Activated CD4-positive, alpha-beta T cell treated with anti-CD3 and anti-CD28 coated beads for 36 hours (primary cell): ENCODE measurements at regions not wholly inside any gene's neighbourhood (a gene's known extent, or its start where the extent isn't known, plus 50 kb on each side); places are given as distances from the start of the nearest gene placed in this dataset.
A peak's percentile ranks its signal among the peaks of the same experiment; 100 is the strongest.
"Not testable (repeated sequence)": the region's sequence is repeated elsewhere in the genome, so short reads cannot be mapped to it uniquely, and the experiment has no call there.

Source experiments
- ATAC-seq: fragments of 200-7000 bp; cut with Tn5 transposase; one replicate; pipeline ENCODE4 v1.10.0; 2021; ENCODE audit warnings: mild to moderate bottlenecking, moderate library complexity
- CTCF ChIA-PET: fragments of 350-600 bp; sonication (Branson Sonifier 250); formaldehyde crosslinking; loops from one replicate; lab custom pipeline; 2021; ENCODE audit warnings: antibody characterized with exemption; lab: Charles Lee
- POLR2A ChIA-PET: fragments of 350-600 bp; sonication (Branson Sonifier 250); formaldehyde crosslinking; loops from one replicate; lab custom pipeline; 2021; ENCODE audit warnings: antibody characterized with exemption, inconsistent platforms; lab: Charles Lee
- DNase-seq: peaks from one replicate; pipeline ENCODE4 v3.0.0-alpha.2; 2020
- H3K27ac Mint-ChIP-seq: one replicate; pipeline ENCODE4 v1.8.0; 2021; ENCODE audit warnings: mixed read lengths
- H3K27me3 Mint-ChIP-seq: one replicate; pipeline ENCODE4 v1.8.0; 2021; ENCODE audit warnings: mixed read lengths
- H3K36me3 Mint-ChIP-seq: one replicate; pipeline ENCODE4 v1.8.0; 2021; ENCODE audit warnings: low read depth, mixed read lengths
- H3K4me1 Mint-ChIP-seq: one replicate; pipeline ENCODE4 v1.8.0; 2021; ENCODE audit warnings: mixed read lengths
- H3K4me3 Mint-ChIP-seq: one replicate; pipeline ENCODE4 v1.8.0; 2021; ENCODE audit warnings: mild to moderate bottlenecking, moderate library complexity, mixed read lengths
- H3K9me3 Mint-ChIP-seq: one replicate; pipeline ENCODE4 v1.8.0; 2021; ENCODE audit warnings: low read depth, mixed read lengths
- intact Hi-C, 2 experiments: fragments of 100-400 bp; cut with DNase I in 1 of 2; cut with micrococcal nuclease in 1 of 2; formaldehyde crosslinking; loops; one replicate each; pipeline versions ENCODE4 v1.14.2 to v1.15.1; 2022 to 2024; cut with DNase I, micrococcal nuclease

GRCh38 chr7:155387066-155387620, 70.8 kb upstream of the EN2 start:
- no peak overlapping the region for H3K4me3 Mint-ChIP-seq
- DNase-seq (no peak), ATAC-seq (no peak)
- no peaks in the 10 kb centered on the region for H3K36me3 Mint-ChIP-seq
- no peak overlapping the region for H3K27ac Mint-ChIP-seq
- no peaks in the 10 kb centered on the region for H3K4me1 Mint-ChIP-seq
- CTCF ChIA-PET, result no interaction called here
- no peaks in the 10 kb centered on the region for H3K9me3 Mint-ChIP-seq
- intact Hi-C loops, result no loop called here
- H3K27me3 Mint-ChIP-seq, result peaks cover 50% of the 10 kb centered on the region
- POLR2A ChIA-PET, result no interaction called here

- ChIA-PET POLR2A (no interaction called here), CTCF (interaction anchor here (0.6 to 0.8 kb wide), 2 partner anchors 9 to 16 kb away, joined by 3 read pairs; no protein-coding TSS in a partner anchor)
- no peak overlapping the region for H3K27ac Mint-ChIP-seq
- no peak for DNase-seq
- no peak overlapping the region for H3K4me3 Mint-ChIP-seq
- ATAC-seq, result no peak
- intact Hi-C loops, result no loop called here
- no peaks in the 10 kb centered on the region for H3K4me1 Mint-ChIP-seq
- no peaks in the 10 kb centered on the region for H3K9me3 Mint-ChIP-seq
- peaks cover 44% of the 10 kb centered on the region for H3K27me3 Mint-ChIP-seq
- H3K36me3 Mint-ChIP-seq, result no peaks in the 10 kb centered on the region
Measured at GRCh38 chr7:155388561-155388960, 69.4 kb upstream of the EN2 start.

DNA sequence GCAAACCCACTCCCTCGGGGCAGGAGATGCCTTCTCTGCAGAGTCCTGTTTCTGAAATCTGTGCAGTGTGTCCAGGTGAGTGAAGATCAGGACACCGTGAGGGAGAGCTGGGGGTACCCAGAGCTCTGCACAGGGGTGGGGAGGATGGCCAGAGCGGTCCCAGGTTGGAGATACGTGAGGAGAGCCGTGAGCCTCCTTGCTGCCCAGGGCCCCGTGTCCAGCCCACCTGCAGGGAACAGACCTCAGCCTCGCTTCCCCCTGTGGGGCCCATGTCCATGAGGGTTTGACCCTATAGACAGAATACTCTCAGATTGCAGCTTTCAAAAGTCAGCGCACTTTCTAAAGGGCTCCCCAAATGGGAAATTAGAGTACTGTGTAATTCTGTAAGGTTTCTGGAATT, 66.5 kb upstream of the EN2 start:
- H3K4me1 Mint-ChIP-seq, result no peaks in the 10 kb centered on the region
- peaks cover 36% of the 10 kb centered on the region for H3K27me3 Mint-ChIP-seq
- intact Hi-C loops, result no loop called here
- ChIA-PET CTCF (no interaction called here), POLR2A (no interaction called here)
- ATAC-seq (no peak), DNase-seq (no peak)
- H3K36me3 Mint-ChIP-seq, result no peaks in the 10 kb centered on the region
- no peak overlapping the region for H3K4me3 Mint-ChIP-seq
- H3K9me3 Mint-ChIP-seq, result no peaks in the 10 kb centered on the region
- H3K27ac Mint-ChIP-seq, result no peak overlapping the region

- ChIA-PET CTCF (interaction anchor here (0.6 kb wide), 2 partner anchors 9 to 13 kb away, joined by 3 to 5 read pairs; no protein-coding TSS in a partner anchor), POLR2A (no interaction called here)
- intact Hi-C loops, result no loop called here
- Mint-ChIP-seq H3K36me3 (no peaks in the 10 kb centered on the region), H3K4me3 (no peak overlapping the region), H3K27me3 (peaks cover 26% of the 10 kb centered on the region), H3K9me3 (no peaks in the 10 kb centered on the region), H3K27ac (no peak overlapping the region), H3K4me1 (no peaks in the 10 kb centered on the region)
- ATAC-seq (no peak), DNase-seq (no peak)
Measured at GRCh38 chr7:155392726-155393570, 65.0 kb upstream of the EN2 start.

DNA sequence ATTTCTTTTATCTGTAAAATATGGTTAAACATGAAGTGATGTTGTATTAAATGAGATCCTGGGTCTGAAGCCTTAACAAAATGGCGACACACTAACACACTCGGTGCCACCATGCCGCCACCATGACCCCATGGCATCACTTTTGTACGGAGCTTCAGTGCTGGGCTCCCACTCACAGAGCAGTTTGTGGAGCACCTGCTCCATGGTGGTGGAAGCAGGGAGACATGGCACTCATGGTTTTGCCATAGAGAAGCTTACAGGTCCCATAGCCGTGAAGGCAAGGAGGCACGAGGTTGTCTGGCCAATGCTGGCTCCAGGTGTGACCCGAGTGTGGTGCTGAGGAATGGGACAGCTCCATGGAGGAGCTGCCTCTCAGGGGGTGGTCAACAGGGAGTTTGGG, 63.5 kb upstream of the EN2 start:
- intact Hi-C loops, result no loop called here
- DNase-seq (no peak), ATAC-seq (no peak)
- Mint-ChIP-seq H3K4me1 (no peaks in the 10 kb centered on the region), H3K4me3 (no peak overlapping the region), H3K27ac (no peak overlapping the region), H3K27me3 (peaks cover 22% of the 10 kb centered on the region), H3K9me3 (no peaks in the 10 kb centered on the region), H3K36me3 (no peaks in the 10 kb centered on the region)
- CTCF ChIA-PET, result interaction anchor here (0.5 to 0.8 kb wide), 2 partner anchors 52 to 56 kb away, joined by 3 read pairs; no protein-coding TSS in a partner anchor
- POLR2A ChIA-PET, result no interaction called here

- no peak overlapping the region for H3K4me3 Mint-ChIP-seq
- H3K27ac Mint-ChIP-seq, result no peak overlapping the region
- H3K9me3 Mint-ChIP-seq, result no peaks in the 10 kb centered on the region
- peaks cover 22% of the 10 kb centered on the region for H3K27me3 Mint-ChIP-seq
- DNase-seq, result no peak
- POLR2A ChIA-PET, result no interaction called here
- ATAC-seq, result no peak
- intact Hi-C loops, result no loop called here
- H3K4me1 Mint-ChIP-seq, result no peaks in the 10 kb centered on the region
- no peaks in the 10 kb centered on the region for H3K36me3 Mint-ChIP-seq
- CTCF ChIA-PET, result interaction anchor here (0.7 kb wide), 3 partner anchors 15 to 1275 kb away, joined by 3 read pairs; no protein-coding TSS in a partner anchor
Measured at GRCh38 chr7:155395176-155395797, 62.6 kb upstream of the EN2 start.

- H3K9me3 Mint-ChIP-seq, result no peaks in the 10 kb centered on the region
- ATAC-seq, result no peak
- ChIA-PET POLR2A (no interaction called here), CTCF (interaction anchor here (1.0 to 1.2 kb wide), 2 partner anchors 16 to 415 kb away, joined by 3 to 4 read pairs; no protein-coding TSS in a partner anchor)
- peaks cover 16% of the 10 kb centered on the region for H3K27me3 Mint-ChIP-seq
- intact Hi-C loops, result no loop called here
- H3K36me3 Mint-ChIP-seq, result no peaks in the 10 kb centered on the region
- no peak overlapping the region for H3K27ac Mint-ChIP-seq
- H3K4me3 Mint-ChIP-seq, result no peak overlapping the region
- DNase-seq, result no peak
- H3K4me1 Mint-ChIP-seq, result no peaks in the 10 kb centered on the region
Measured at GRCh38 chr7:155396661-155397060, 61.3 kb upstream of the EN2 start.

GRCh38 chr7:155397758-155398714, 59.9 kb upstream of the EN2 start:
- H3K27me3 Mint-ChIP-seq, result peaks cover 24% of the 10 kb centered on the region
- H3K9me3 Mint-ChIP-seq, DNase-seq, H3K27ac Mint-ChIP-seq, H3K4me3 Mint-ChIP-seq, ATAC-seq, POLR2A ChIA-PET, H3K4me1 Mint-ChIP-seq, intact Hi-C loops, H3K36me3 Mint-ChIP-seq: not testable (repeated sequence)
- CTCF ChIA-PET, result interaction anchor here (0.6 kb wide), 1 partner anchor 1075 kb away, joined by 4 read pairs; no protein-coding TSS in a partner anchor

- DNase-seq (peak; percentile 54), ATAC-seq (no peak)
- no peaks in the 10 kb centered on the region for H3K4me1 Mint-ChIP-seq
Measured at GRCh38 chr7:155398944-155399343, 59.0 kb upstream of the EN2 start.

DNA sequence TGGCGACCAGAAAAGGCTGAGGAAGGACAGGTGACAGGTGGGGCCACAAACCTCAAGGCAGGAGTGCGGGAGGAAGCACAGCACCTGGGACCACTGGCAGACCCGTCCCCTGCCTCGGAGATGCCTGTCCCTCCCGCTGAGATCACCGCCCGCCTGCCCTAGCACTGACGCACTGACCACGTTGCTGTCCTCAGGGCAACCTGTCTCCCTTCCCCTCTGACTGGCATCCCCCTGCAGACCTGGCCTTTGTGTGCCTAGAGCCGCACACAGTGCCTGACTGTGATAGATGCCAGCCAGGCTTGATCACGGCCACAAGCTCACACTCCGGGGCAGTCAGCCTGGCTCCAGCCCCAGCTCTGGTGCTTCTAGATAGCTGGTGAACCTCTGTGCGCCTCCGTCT, 58.4 kb upstream of the EN2 start:
- no peak overlapping the region for H3K27ac Mint-ChIP-seq
- ATAC-seq (no peak), DNase-seq (no peak)
- no peaks in the 10 kb centered on the region for H3K4me1 Mint-ChIP-seq
- ChIA-PET POLR2A (no interaction called here), CTCF (no interaction called here)
- H3K27me3 Mint-ChIP-seq, result peaks cover 28% of the 10 kb centered on the region
- H3K4me3 Mint-ChIP-seq, result no peak overlapping the region
- intact Hi-C loops, result no loop called here
- no peaks in the 10 kb centered on the region for H3K36me3 Mint-ChIP-seq
- no peaks in the 10 kb centered on the region for H3K9me3 Mint-ChIP-seq

More at GRCh38 chr7:155398944-155399343, 59.0 kb upstream of the EN2 start:
- Mint-ChIP-seq H3K27me3 (peaks cover 26% of the 10 kb centered on the region), H3K4me3 (no peak overlapping the region), H3K9me3 (no peaks in the 10 kb centered on the region), H3K36me3 (no peaks in the 10 kb centered on the region), H3K27ac (no peak overlapping the region)
- ChIA-PET CTCF (no interaction called here), POLR2A (no interaction called here)
- intact Hi-C loops, result no loop called here

DNA sequence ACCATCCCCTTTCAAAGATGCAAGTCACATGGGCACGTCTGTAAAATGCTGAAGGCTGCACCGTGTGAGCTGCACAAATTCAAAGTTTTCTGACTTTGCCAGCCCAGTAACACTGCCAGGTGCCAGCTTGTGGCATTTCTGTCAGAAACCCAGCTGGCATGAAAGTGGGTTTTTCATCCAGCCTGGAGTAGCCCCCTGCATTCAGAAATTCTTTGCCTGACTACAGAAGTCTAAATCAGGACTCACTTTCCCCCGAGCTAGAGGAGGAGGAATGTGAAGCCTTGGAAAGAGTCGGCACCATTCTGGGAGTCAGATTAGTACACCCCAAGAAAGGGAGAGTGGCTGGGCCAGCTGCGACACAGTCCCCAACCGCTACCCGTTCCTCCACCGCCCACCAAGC, 56.7 kb upstream of the EN2 start:
- H3K27ac Mint-ChIP-seq, result no peak overlapping the region
- H3K9me3 Mint-ChIP-seq, result no peaks in the 10 kb centered on the region
- DNase-seq (no peak), ATAC-seq (no peak)
- H3K4me3 Mint-ChIP-seq, result no peak overlapping the region
- ChIA-PET POLR2A (no interaction called here), CTCF (interaction anchor here (1.3 kb wide), 1 partner anchor 21 kb away, joined by 7 read pairs; no protein-coding TSS in a partner anchor)
- peaks cover 28% of the 10 kb centered on the region for H3K27me3 Mint-ChIP-seq
- intact Hi-C loops, result no loop called here
- H3K4me1 Mint-ChIP-seq, result no peaks in the 10 kb centered on the region
- no peaks in the 10 kb centered on the region for H3K36me3 Mint-ChIP-seq
